HG03280 (cell line): ENCODE measurements at regions not wholly inside any gene's neighbourhood (a gene's known extent, or its start where the extent isn't known, plus 50 kb on each side); places are given as distances from the start of the nearest gene placed in this dataset.
"Not testable (repeated sequence)": the region's sequence is repeated elsewhere in the genome, so short reads cannot be mapped to it uniquely, and the experiment has no call there.

ENCODE experiments used
- ATAC-seq: cut with Tn5 transposase; IDR thresholded peaks from one replicate; pipeline ENCODE4 v1.9.1; 2021; ENCODE audit warnings: mild to moderate bottlenecking, moderate library complexity; ENCODE audit not compliant: unreplicated experiment

GRCh38 chr14:34300882-34301734 is 160.9 kb downstream of the SPTSSA start:
- ATAC-seq, result no peak

GRCh38 chr14:34300330-34300729 is 161.7 kb downstream of the SPTSSA start:
- no peak for ATAC-seq

DNA sequence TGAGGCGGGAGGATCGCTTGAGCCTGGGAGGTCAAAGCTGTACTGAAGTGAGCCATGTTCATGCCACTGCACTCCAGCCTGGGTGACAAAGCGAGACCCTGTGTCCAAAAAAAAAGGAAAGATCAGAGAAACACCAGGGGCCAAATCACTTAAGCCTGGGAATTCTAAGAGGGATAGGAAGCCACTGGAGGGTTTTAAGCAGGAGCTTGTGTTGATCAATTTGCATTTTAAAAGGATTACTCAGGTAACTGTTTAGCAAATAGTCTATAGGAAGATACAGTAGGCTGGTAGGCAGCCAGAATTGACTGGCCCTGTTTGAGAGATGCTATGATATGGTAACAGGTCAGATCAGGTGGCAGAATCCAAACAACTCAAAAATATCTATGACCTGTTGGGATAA is 162.7 kb downstream of the SPTSSA start:
- ATAC-seq, result no peak

- ATAC-seq, result no peak
These were observed 164.1 kb downstream of the SPTSSA start for GRCh38 chr14:34297786-34298520.

- no peak for ATAC-seq
These were observed 178.4 kb downstream of the SPTSSA start for GRCh38 chr14:34283590-34283989.

DNA sequence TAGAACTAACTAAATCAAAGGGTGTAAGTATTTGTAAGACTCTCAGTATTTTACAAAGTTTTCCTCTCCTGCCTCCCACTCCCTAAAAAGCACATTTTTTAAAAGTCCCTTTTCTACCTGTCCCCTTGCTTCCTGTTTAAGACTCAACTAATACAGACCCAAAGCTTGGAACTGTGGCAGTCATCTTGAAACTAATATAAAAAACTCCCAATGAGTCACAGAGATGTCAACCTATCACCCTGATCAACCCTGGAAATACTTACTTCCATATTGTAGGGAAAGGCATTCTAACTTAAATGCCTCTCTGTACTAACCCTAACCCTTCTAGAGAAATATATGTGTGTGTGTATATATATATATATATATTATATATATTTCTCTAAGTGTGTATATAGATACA is 184.8 kb downstream of the SPTSSA start:
- ATAC-seq, result no peak

DNA sequence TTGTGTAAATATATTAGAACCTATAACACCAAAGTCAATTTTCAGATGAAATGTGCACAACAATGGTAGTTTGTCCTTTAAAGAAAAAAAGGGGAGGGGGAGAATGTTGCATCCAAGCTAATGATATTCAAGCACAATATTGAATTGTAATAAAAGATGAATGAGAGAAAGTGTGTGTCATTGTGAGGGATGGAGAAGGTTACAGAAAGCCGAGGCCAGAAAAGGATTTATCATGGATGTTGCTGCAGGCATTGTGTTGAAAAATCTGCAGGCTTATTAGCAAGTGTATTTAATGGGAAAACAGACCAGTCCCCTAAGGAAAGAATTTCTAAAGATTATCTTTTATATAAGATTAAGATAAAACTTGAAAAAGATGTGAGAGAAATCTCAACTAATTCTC is 186.5 kb downstream of the SPTSSA start:
- ATAC-seq, result no peak

GRCh38 chr14:34275078-34275477 is 187.0 kb downstream of the SPTSSA start:
- no peak for ATAC-seq

DNA sequence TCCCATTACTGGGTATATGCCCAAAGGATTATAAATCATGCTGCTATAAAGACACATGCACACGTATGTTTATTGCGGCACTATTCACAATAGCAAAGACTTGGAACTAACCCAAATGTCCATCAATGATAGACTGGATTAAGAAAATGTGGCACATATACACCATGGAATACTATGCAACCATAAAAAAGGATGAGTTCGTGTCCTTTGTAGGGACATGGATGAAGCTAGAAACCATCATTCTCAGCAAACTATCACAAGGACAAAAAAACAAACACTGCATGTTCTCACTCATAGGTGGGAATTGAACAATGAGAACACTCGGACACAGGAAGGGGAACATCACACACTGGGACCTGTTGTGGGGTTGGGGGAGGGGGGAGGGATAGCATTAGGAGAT is 188.3 kb downstream of the SPTSSA start:
- not testable (repeated sequence) for ATAC-seq

GRCh38 chr14:34270361-34270760 is 191.7 kb downstream of the SPTSSA start:
- ATAC-seq, result no peak

DNA sequence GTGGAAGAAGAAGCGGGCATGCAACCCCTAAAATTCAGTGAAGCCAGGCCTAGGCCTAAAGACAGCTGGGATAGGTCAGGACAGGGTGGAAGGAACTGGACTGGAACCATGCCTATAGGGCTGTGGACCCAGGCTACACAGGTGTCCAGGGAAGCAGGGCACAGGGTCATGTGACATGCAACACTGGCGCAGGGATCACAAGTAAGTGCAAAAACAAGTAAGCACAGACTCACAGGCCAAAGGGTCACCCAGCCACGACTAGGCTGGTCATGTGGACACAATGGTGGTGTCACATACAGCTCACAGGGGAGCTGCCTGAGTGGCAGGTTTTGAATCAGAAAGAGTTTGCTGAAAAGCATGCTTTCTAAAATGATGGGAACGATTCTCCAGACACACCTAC is 195.7 kb downstream of the SPTSSA start:
- ATAC-seq, result no peak

DNA sequence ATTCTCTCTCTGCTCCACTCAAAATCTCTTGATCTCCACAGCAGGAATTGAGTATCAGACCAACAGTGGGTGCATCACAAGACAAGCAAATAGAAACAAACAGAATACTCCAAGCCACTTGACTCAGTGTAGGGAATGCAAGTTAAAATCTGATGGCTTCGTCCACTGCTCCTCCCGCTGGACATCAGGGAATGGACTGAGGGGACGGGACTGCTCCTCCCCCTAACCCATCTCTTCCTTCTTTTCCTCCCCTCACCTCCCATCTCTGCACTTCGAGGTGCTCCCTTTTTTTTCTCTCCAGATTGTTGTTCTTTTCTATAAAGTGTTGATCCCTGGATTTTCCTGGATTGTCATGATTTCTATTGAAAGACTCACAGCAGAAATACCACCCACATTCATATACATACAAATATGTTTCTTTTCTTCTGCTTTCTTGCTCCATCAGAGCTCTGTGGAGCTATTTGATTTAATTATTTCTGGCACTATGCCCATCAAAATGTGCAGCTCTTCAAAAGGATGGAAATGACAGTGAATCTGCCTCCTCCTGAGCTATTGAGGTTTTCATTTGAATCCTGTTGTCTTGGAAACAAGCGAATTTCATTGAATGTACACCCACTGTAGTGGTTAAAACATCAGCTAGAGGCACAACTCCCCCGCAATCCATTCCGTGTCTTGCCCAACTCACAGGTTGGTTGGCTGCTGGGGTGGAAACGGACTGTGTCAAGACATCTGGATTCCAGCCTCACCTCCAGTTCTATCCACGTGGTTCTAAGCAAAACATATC is 199.7 kb downstream of the SPTSSA start:
- no peak for ATAC-seq

DNA sequence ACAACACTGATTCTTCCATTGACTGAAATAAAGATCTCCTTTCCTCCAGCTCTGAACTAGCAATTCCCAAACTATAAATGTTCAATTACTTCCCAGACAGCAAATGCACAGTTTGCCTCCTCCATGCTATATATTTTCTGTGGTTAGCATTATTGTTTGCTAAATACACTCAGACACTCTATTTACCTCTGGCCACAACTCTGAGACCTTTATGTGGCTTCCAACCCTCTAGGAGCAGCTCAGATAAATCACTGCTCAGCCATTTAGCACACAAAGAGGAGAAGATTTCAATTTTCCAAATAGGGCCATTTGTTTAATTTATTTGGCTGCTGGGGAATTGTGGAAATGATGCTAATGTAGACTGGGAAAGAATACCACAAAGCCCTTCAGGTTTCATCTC is 202.0 kb downstream of the SPTSSA start:
- ATAC-seq, result no peak

DNA sequence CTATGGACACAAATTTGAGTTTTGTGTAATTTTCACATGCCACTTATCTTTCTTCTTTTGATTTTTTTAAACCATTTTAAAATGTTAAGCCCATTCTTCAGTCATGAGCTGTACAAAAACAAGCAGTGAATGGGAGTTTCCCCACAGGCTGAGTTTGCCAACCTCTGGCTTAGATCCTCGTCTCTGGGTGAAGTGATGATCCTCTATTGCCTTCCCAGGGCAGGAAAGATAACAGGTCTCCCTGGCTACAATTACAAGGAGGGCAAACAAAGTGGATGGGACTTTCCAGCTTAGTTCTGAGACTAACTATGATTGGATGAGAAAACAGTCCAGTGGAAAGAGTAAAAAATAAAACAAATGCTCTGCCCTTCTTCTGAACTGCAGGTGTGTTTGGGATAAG is 203.7 kb downstream of the SPTSSA start:
- ATAC-seq, result no peak

GRCh38 chr14:34257505-34257904 is 204.5 kb downstream of the SPTSSA start:
- no peak for ATAC-seq

GRCh38 chr14:34256223-34256622 is 205.8 kb downstream of the SPTSSA start:
- ATAC-seq, result no peak

GRCh38 chr14:34254571-34254970 is 207.5 kb downstream of the SPTSSA start:
- no peak for ATAC-seq

DNA sequence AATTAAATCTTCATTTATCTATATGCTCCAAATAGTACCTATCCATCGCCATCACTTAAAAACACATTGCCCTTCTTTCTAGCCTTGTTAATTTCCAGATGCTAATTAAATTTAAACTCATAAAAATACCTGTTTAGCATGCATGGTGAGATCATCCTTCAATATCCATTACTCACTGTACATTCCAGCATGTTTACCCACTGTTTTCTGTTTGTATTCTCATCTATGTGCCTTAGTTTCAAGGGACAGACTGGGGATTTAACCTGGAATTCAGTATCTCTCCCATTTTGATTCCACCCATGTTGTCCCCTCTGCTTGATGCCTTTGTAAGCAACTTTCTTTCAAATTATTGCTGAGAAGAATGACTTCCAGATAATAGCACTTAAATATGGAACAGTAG is 208.0 kb downstream of the SPTSSA start:
- ATAC-seq, result no peak

DNA sequence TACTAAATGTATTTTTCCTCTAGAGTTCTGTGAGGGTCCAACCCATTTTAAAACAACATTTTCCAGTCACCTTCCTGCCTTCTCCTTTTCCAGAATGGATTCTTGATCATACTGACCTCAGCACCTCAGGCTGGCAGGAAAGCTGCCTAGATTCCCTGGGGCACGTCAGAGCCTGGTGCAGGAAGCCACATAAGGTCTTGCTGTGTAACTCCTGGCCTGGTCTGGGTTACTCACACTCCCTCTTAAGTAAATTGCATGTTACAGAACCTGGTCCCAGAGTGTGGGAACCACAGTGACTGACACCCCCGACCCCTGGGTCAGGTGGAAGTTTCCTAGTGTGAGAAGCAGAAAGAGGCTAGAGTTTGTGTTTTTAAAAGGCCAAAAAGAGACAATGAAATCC is 209.8 kb downstream of the SPTSSA start:
- ATAC-seq, result no peak

- ATAC-seq, result no peak
These were observed 210.4 kb downstream of the SPTSSA start for GRCh38 chr14:34251662-34252061.

DNA sequence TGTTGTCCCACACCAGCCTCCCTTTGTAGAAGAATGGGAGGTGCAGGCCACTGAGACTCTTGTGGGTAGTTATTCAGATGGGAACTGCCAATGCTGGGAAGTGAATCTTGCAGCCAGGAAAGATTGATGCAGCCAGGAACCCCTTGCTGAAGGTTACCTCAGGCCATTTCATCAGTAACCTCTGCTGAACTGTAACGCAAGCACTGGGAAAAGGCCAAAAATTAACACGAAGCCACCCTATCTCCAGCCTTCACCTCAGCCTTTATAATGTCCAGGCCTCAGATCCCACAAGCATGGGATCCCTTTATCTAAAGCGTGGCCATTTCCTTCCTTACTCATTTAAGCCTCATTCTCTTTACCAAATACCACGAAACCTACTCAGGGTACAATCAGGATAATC is 211.1 kb downstream of the SPTSSA start:
- no peak for ATAC-seq

GRCh38 chr14:34247605-34248004 is 214.4 kb downstream of the SPTSSA start:
- no peak for ATAC-seq
